Activated T-cell treated with anti-CD3 and anti-CD28 coated beads, Interleukin-2, amount 50 U/mL, for 4 hours (primary cell): ENCODE measurements at regions not wholly inside any gene's neighbourhood (a gene's known extent, or its start where the extent isn't known, plus 50 kb on each side); places are given as distances from the start of the nearest gene placed in this dataset.
"Not testable (repeated sequence)": the region's sequence is repeated elsewhere in the genome, so short reads cannot be mapped to it uniquely, and the experiment has no call there.

ENCODE experiments used
- ATAC-seq, 2 donors: fragments of 200-7000 bp; cut with Tn5 transposase; one replicate each; pipeline ENCODE4 v1.10.0; 2021
- DNase-seq: peaks from one replicate; pipeline ENCODE4 v3.0.0-alpha.2; 2020
- H3K27me3 Mint-ChIP-seq: one replicate; pipeline ENCODE4 v1.8.0; 2021; ENCODE audit warnings: low read depth, mixed read lengths
- H3K36me3 Mint-ChIP-seq: one replicate; pipeline ENCODE4 v1.8.0; 2022; ENCODE audit warnings: mixed read lengths; ENCODE audit not compliant: insufficient read depth
- H3K4me1 Mint-ChIP-seq: one replicate; pipeline ENCODE4 v1.8.0; 2021; ENCODE audit warnings: low read depth, mixed read lengths
- H3K4me3 Mint-ChIP-seq: one replicate; pipeline ENCODE4 v1.8.0; 2021; ENCODE audit warnings: mild to moderate bottlenecking, moderate library complexity, mixed read lengths
- H3K9me3 Mint-ChIP-seq: one replicate; pipeline ENCODE4 v1.8.0; 2021; ENCODE audit warnings: mixed read lengths

GRCh38 chr5:6117212-6117611 lies 261.1 kb downstream of the MED10 start:
- H3K4me1 Mint-ChIP-seq = no peaks in the 10 kb centered on the region
- no peaks in the 10 kb centered on the region for H3K36me3 Mint-ChIP-seq
- peaks cover 4% of the 10 kb centered on the region for H3K27me3 Mint-ChIP-seq
- peaks cover 4% of the 10 kb centered on the region for H3K9me3 Mint-ChIP-seq
- DNase-seq (no peak), ATAC-seq (no peak)
- H3K4me3 Mint-ChIP-seq = no peak overlapping the region

- no peak overlapping the region for H3K4me3 Mint-ChIP-seq
- no peaks in the 10 kb centered on the region for H3K36me3 Mint-ChIP-seq
- no peak for ATAC-seq
- H3K9me3 Mint-ChIP-seq = peaks cover 4% of the 10 kb centered on the region
- DNase-seq = no peak
- peaks cover 2% of the 10 kb centered on the region for H3K27me3 Mint-ChIP-seq
- H3K4me1 Mint-ChIP-seq = no peaks in the 10 kb centered on the region
These were observed 262.5 kb downstream of the MED10 start for GRCh38 chr5:6115852-6116251.

GRCh38 chr5:6112538-6112937 lies 265.8 kb downstream of the MED10 start:
- H3K27me3 Mint-ChIP-seq = no peaks in the 10 kb centered on the region
- H3K4me1 Mint-ChIP-seq = no peaks in the 10 kb centered on the region
- no peaks in the 10 kb centered on the region for H3K36me3 Mint-ChIP-seq
- no peak for ATAC-seq
- H3K4me3 Mint-ChIP-seq = no peak overlapping the region
- no peak for DNase-seq
- no peaks in the 10 kb centered on the region for H3K9me3 Mint-ChIP-seq

- Mint-ChIP-seq H3K36me3 (no peaks in the 10 kb centered on the region), H3K4me3 (no peak overlapping the region), H3K4me1 (no peaks in the 10 kb centered on the region), H3K9me3 (no peaks in the 10 kb centered on the region), H3K27me3 (no peaks in the 10 kb centered on the region)
- DNase-seq (no peak), ATAC-seq (no peak)
These were observed 266.2 kb downstream of the MED10 start for GRCh38 chr5:6112125-6112524.

GRCh38 chr5:6111131-6111530 lies 267.2 kb downstream of the MED10 start:
- ATAC-seq (no peak), DNase-seq (no peak)
- Mint-ChIP-seq H3K4me1 (no peaks in the 10 kb centered on the region), H3K27me3 (no peaks in the 10 kb centered on the region), H3K9me3 (no peaks in the 10 kb centered on the region), H3K36me3 (no peaks in the 10 kb centered on the region), H3K4me3 (no peak overlapping the region)

GRCh38 chr5:6110441-6111005 lies 267.8 kb downstream of the MED10 start:
- no peak for DNase-seq
- H3K9me3 Mint-ChIP-seq = no peaks in the 10 kb centered on the region
- no peaks in the 10 kb centered on the region for H3K27me3 Mint-ChIP-seq
- H3K36me3 Mint-ChIP-seq = no peaks in the 10 kb centered on the region
- H3K4me3 Mint-ChIP-seq = no peak overlapping the region
- H3K4me1 Mint-ChIP-seq = no peaks in the 10 kb centered on the region
- ATAC-seq = no peak

GRCh38 chr5:6108981-6109825 lies 269.1 kb downstream of the MED10 start:
- Mint-ChIP-seq H3K9me3 (no peaks in the 10 kb centered on the region), H3K36me3 (no peaks in the 10 kb centered on the region), H3K4me1 (no peaks in the 10 kb centered on the region), H3K4me3 (no peak overlapping the region), H3K27me3 (no peaks in the 10 kb centered on the region)
- no peak for DNase-seq
- ATAC-seq = no peak

GRCh38 chr5:6108540-6108848 lies 269.9 kb downstream of the MED10 start:
- Mint-ChIP-seq H3K9me3 (no peaks in the 10 kb centered on the region), H3K27me3 (no peaks in the 10 kb centered on the region), H3K4me3 (no peak overlapping the region), H3K36me3 (no peaks in the 10 kb centered on the region), H3K4me1 (no peaks in the 10 kb centered on the region)
- DNase-seq (no peak), ATAC-seq (no peak)

GRCh38 chr5:6107675-6108539 lies 270.4 kb downstream of the MED10 start:
- H3K9me3 Mint-ChIP-seq = no peaks in the 10 kb centered on the region

GRCh38 chr5:6106756-6107155 lies 271.6 kb downstream of the MED10 start:
- DNase-seq = no peak
- Mint-ChIP-seq H3K9me3 (no peaks in the 10 kb centered on the region), H3K36me3 (no peaks in the 10 kb centered on the region)

More at GRCh38 chr5:6107675-6108539, 270.4 kb downstream of the MED10 start:
- ATAC-seq (no peak), DNase-seq (no peak)
- no peak overlapping the region for H3K4me3 Mint-ChIP-seq
- no peaks in the 10 kb centered on the region for H3K36me3 Mint-ChIP-seq
- no peaks in the 10 kb centered on the region for H3K27me3 Mint-ChIP-seq
- no peaks in the 10 kb centered on the region for H3K4me1 Mint-ChIP-seq

GRCh38 chr5:6105320-6105719 lies 273.0 kb downstream of the MED10 start:
- Mint-ChIP-seq H3K4me1 (no peaks in the 10 kb centered on the region), H3K9me3 (no peaks in the 10 kb centered on the region), H3K4me3 (no peak overlapping the region), H3K27me3 (no peaks in the 10 kb centered on the region), H3K36me3 (no peaks in the 10 kb centered on the region)
- ATAC-seq (no peak), DNase-seq (no peak)

More at GRCh38 chr5:6106756-6107155, 271.6 kb downstream of the MED10 start:
- H3K4me3 Mint-ChIP-seq = no peak overlapping the region
- H3K27me3 Mint-ChIP-seq = no peaks in the 10 kb centered on the region
- ATAC-seq = no peak
- no peaks in the 10 kb centered on the region for H3K4me1 Mint-ChIP-seq

GRCh38 chr5:6096101-6096500 lies 282.2 kb downstream of the MED10 start:
- Mint-ChIP-seq H3K9me3 (peaks cover 7% of the 10 kb centered on the region), H3K4me1 (no peaks in the 10 kb centered on the region), H3K36me3 (no peaks in the 10 kb centered on the region), H3K27me3 (peaks cover 2% of the 10 kb centered on the region), H3K4me3 (no peak overlapping the region)
- ATAC-seq (no peak), DNase-seq (no peak)

- H3K4me1 Mint-ChIP-seq, DNase-seq, H3K9me3 Mint-ChIP-seq, ATAC-seq, H3K27me3 Mint-ChIP-seq, H3K4me3 Mint-ChIP-seq, H3K36me3 Mint-ChIP-seq: not testable (repeated sequence)
These were observed 284.2 kb downstream of the MED10 start for GRCh38 chr5:6094180-6094579.

- Mint-ChIP-seq H3K27me3 (no peaks in the 10 kb centered on the region), H3K4me3 (no peak overlapping the region), H3K9me3 (peaks cover 3% of the 10 kb centered on the region), H3K4me1 (no peaks in the 10 kb centered on the region), H3K36me3 (no peaks in the 10 kb centered on the region)
- ATAC-seq (no peak), DNase-seq (no peak)
These were observed 287.5 kb downstream of the MED10 start for GRCh38 chr5:6090838-6091237.
